Spleen (tissue), 7 donors: ENCODE measurements at regions not wholly inside any gene's neighbourhood (a gene's known extent, or its start where the extent isn't known, plus 50 kb on each side); places are given as distances from the start of the nearest gene placed in this dataset.

Experiments
- POLR2A ChIP-seq, 3 donors: fragments of 450-650 bp; IDR thresholded peaks; one replicate each; pipeline ENCODE4 v1.5.1; 2017; ENCODE audit warnings: antibody characterized with exemption in 3 of 3, mild to moderate bottlenecking in 1 of 3
- POLR2AphosphoS5 ChIP-seq, 3 donors: sonication (generic); formaldehyde crosslinking; IDR thresholded peaks; one replicate each; pipeline ENCODE4 v1.5.1; 2017; ENCODE audit warnings: antibody characterized with exemption in 3 of 3
- TF ChIP-seq, protein P1 (sequence below), 11 experiments: fragments of 200-600 bp in 7 of 11; fragments of 450-650 bp in 4 of 11; sonication (generic) in 4 of 11; IDR thresholded peaks in 8 of 11; conservative IDR thresholded peaks in 3 of 11; 1 replicate in 7 of 11; 2 replicates in 4 of 11; pipeline versions ENCODE4 v1.4.0 to v1.8.0; 2016 to 2021; ENCODE audit warnings: antibody characterized with exemption in 11 of 11, inconsistent platforms in 4 of 11, mild to moderate bottlenecking in 1 of 11
- donor health status: DM: no; HTN: no; CAD: no; lungs with moderate emphysema.
- donor health status: DM: no; HTN: no; CAD: no.
- donor health status: DM: no; HTN: no; CAD: no.

DNA sequence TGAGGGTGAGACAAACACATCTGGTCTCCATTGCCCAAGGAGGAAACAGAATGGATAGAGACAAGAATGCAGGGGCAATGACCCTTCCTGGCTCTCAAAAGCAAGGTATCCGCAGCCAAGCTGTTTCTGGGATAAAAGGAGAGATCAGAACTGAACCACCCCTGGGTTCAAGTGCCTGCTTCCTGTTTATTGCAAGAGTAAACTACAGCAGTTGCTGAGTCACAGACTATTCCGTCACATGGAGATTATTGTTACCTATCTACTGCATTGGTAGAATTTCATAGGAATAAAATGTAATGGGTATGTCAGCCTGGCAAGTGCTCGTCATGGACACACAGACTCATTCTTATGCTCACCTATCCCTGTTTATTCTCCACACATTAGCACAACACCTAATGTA is 821.6 kb downstream of the GRID1 start:
- peak in 1 of 3 donors; percentile 47 for TF ChIP-seq POLR2AphosphoS5 (IDR thresholded peaks at IDR 0.05)
- TF ChIP-seq POLR2A (IDR thresholded peaks at IDR 0.05): no peak
- TF ChIP-seq, protein P1, sequence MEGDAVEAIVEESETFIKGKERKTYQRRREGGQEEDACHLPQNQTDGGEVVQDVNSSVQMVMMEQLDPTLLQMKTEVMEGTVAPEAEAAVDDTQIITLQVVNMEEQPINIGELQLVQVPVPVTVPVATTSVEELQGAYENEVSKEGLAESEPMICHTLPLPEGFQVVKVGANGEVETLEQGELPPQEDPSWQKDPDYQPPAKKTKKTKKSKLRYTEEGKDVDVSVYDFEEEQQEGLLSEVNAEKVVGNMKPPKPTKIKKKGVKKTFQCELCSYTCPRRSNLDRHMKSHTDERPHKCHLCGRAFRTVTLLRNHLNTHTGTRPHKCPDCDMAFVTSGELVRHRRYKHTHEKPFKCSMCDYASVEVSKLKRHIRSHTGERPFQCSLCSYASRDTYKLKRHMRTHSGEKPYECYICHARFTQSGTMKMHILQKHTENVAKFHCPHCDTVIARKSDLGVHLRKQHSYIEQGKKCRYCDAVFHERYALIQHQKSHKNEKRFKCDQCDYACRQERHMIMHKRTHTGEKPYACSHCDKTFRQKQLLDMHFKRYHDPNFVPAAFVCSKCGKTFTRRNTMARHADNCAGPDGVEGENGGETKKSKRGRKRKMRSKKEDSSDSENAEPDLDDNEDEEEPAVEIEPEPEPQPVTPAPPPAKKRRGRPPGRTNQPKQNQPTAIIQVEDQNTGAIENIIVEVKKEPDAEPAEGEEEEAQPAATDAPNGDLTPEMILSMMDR (IDR thresholded peaks at IDR 0.05 in 8 of 11, conservative IDR thresholded peaks at IDR 0.05 in 3 of 11): no peak
